Neural cell (in vitro differentiated cells): ENCODE measurements at regions not wholly inside any gene's neighbourhood (a gene's known extent, or its start where the extent isn't known, plus 50 kb on each side); places are given as distances from the start of the nearest gene placed in this dataset.

Experiments
- EP300 ChIP-seq: fragments of 450-650 bp; conservative IDR thresholded peaks from 2 replicates; pipeline ENCODE4 v1.6.1; 2014; ENCODE audit warnings: antibody characterized with exemption, mild to moderate bottlenecking, moderate library complexity; ENCODE audit not compliant: poor library complexity, severe bottlenecking
- EZH2 ChIP-seq: fragments of 200-600, 300-800 bp; shearing (Covaris generic), sonication (generic); IDR thresholded peaks from 2 replicates; pipeline ENCODE4 v1.6.1; 2014; ENCODE audit warnings: antibody characterized with exemption, low read length, borderline replicate concordance, mild to moderate bottlenecking; ENCODE audit not compliant: insufficient read depth, poor library complexity, severe bottlenecking
- MXI1 ChIP-seq: fragments of 450-650 bp; conservative IDR thresholded peaks from 2 replicates; pipeline ENCODE4 v1.6.1; 2014; ENCODE audit warnings: antibody characterized with exemption, mild to moderate bottlenecking; ENCODE audit not compliant: poor library complexity, severe bottlenecking
- SMC3 ChIP-seq: fragments of 450-650 bp; conservative IDR thresholded peaks from 2 replicates; pipeline ENCODE4 v1.6.1; 2014; ENCODE audit warnings: antibody characterized with exemption, mild to moderate bottlenecking, moderate library complexity; ENCODE audit not compliant: poor library complexity
- TF ChIP-seq, protein P1 (sequence below): fragments of 450-650 bp; IDR thresholded peaks from 2 replicates; pipeline ENCODE4 v1.5.1; 2014; ENCODE audit warnings: antibody characterized with exemption, mild to moderate bottlenecking, moderate library complexity; ENCODE audit not compliant: poor library complexity, severe bottlenecking

DNA sequence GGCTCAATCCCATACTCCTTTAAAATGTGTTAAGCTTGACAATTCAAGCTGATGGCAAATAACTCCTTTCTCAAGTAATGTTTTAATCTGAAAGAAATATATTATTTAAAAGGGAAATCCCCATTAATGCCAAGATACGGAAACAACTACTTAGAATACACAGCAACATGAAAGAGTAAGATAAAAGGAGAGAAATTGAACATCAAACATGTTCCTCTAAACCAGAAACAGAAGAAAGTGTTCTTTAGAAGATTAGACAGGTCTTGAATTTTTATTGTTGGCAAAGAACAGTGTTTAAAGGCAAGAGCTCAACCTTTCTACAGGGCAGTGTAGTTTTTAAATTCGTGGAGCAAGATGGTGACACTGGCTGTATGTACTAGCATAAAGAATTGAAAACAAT is 105.8 kb upstream of the NRIP1 start:
- TF ChIP-seq, protein P1, sequence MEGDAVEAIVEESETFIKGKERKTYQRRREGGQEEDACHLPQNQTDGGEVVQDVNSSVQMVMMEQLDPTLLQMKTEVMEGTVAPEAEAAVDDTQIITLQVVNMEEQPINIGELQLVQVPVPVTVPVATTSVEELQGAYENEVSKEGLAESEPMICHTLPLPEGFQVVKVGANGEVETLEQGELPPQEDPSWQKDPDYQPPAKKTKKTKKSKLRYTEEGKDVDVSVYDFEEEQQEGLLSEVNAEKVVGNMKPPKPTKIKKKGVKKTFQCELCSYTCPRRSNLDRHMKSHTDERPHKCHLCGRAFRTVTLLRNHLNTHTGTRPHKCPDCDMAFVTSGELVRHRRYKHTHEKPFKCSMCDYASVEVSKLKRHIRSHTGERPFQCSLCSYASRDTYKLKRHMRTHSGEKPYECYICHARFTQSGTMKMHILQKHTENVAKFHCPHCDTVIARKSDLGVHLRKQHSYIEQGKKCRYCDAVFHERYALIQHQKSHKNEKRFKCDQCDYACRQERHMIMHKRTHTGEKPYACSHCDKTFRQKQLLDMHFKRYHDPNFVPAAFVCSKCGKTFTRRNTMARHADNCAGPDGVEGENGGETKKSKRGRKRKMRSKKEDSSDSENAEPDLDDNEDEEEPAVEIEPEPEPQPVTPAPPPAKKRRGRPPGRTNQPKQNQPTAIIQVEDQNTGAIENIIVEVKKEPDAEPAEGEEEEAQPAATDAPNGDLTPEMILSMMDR, result no peak
- TF ChIP-seq SMC3 (no peak), EZH2 (no peak), EP300 (no peak), MXI1 (no peak)
